GM12875 (cell line): ENCODE measurements at regions not wholly inside any gene's neighbourhood (a gene's known extent, or its start where the extent isn't known, plus 50 kb on each side); places are given as distances from the start of the nearest gene placed in this dataset.

Experiments used
- H3K4me3 ChIP-seq: one replicate; pipeline ENCODE4 v1.5.1; 2011; ENCODE audit warnings: low read depth, low read length, control low read depth
- TF ChIP-seq, protein P1 (sequence below): IDR thresholded peaks from 2 replicates; pipeline ENCODE4 v1.5.1; 2011; ENCODE audit warnings: low read depth, mild to moderate bottlenecking, control low read depth, inconsistent platforms, low read length, moderate library complexity, borderline replicate concordance; ENCODE audit not compliant: insufficient read depth

DNA sequence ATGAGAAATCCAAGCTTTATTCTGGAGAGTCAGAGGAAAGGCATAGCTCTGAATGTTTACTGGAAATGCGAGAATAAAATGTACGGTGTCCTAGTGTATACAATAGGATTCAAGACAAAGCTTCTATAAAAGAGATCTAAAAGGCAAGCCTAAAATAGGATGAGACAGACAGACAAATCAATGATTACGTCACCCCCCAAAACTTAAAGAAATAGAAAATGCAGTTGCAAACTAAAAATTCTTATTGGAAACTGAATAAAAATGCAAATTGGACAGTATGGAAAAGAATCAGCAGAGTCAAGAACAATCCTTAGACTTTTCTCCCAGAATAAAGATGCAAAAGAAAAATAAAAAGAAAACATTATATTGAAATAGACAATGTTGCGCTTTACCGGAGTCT is 245.9 kb downstream of the POM121L12 start:
- H3K4me3 ChIP-seq: no peak overlapping the region
- TF ChIP-seq, protein P1, sequence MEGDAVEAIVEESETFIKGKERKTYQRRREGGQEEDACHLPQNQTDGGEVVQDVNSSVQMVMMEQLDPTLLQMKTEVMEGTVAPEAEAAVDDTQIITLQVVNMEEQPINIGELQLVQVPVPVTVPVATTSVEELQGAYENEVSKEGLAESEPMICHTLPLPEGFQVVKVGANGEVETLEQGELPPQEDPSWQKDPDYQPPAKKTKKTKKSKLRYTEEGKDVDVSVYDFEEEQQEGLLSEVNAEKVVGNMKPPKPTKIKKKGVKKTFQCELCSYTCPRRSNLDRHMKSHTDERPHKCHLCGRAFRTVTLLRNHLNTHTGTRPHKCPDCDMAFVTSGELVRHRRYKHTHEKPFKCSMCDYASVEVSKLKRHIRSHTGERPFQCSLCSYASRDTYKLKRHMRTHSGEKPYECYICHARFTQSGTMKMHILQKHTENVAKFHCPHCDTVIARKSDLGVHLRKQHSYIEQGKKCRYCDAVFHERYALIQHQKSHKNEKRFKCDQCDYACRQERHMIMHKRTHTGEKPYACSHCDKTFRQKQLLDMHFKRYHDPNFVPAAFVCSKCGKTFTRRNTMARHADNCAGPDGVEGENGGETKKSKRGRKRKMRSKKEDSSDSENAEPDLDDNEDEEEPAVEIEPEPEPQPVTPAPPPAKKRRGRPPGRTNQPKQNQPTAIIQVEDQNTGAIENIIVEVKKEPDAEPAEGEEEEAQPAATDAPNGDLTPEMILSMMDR: no peak

GRCh38 chr7:53292341-53292740 is 256.9 kb downstream of the POM121L12 start:
- no peak overlapping the region for H3K4me3 ChIP-seq

GRCh38 chr7:53302496-53303246 is 267.2 kb downstream of the POM121L12 start:
- no peak overlapping the region for H3K4me3 ChIP-seq
- TF ChIP-seq, protein P1: no peak

More at GRCh38 chr7:53292341-53292740, 256.9 kb downstream of the POM121L12 start:
- TF ChIP-seq, protein P1: no peak

DNA sequence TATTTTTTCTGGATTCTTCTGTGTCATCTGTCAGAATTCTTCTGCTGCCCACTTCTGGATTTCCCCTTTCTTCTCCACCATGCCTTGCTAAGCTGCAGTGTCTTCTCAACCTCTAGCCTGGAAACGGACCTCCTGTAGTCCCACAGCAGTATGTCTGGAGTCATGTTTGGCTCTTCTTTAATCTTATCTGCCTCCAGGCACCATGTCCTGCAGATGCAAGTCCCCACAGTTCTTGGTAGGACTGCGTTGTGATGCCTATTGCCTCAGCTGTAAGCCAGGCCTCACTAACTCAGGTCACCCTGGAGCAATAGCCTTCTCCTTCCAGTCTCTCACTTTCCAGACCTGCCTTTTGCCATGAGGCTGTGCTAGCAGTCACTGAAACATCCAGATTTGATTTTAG is 268.3 kb downstream of the POM121L12 start:
- no peak overlapping the region for H3K4me3 ChIP-seq
- TF ChIP-seq, protein P1: no peak

DNA sequence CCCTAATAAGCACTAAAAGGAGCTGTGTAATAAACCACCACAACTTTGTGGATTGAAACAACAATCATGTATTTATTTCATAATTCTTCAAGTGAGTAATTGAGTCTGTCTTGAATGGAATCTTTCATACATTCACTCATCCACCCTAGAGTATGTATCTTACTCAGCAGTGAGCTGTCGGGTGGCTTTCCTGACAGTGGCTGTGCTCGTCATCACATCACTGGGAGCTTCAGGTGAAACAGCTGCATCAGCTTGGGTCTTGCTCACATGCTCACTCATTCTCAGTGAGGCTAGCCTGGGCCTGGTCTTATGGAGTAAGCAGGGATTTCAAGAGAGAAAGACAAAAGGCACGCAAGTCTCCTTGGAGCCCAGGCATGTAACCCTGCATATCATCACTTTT is 271.4 kb downstream of the POM121L12 start:
- TF ChIP-seq, protein P1: no peak
- H3K4me3 ChIP-seq: no peak overlapping the region

DNA sequence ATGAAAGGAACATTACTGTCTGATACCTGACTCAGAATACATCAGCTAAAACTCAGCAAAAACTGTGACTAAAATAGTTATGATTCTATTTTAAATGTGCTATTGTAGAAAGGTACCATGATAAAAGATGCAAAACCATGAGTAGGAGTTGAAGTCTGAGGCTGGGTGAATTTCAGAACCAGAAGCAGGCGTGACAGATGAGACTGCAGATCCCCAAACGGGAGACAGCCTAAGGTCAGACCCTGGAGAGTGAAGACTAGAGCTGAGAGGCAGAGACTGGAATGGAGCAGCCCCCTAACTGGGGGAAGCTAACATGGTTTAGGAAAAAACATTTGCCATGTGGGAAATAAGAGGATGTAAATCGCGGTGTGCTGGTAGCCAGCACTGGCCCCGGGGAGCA is 275.8 kb downstream of the POM121L12 start:
- no peak overlapping the region for H3K4me3 ChIP-seq
- TF ChIP-seq, protein P1: no peak

- TF ChIP-seq, protein P1: no peak
- no peak overlapping the region for H3K4me3 ChIP-seq
Observed at GRCh38 chr7:53315981-53316380, 280.5 kb downstream of the POM121L12 start.
